NCI-H510A treated with DMSO at 0.1 percent for 48 hours (cell line): ENCODE measurements at regions not wholly inside any gene's neighbourhood (a gene's known extent, or its start where the extent isn't known, plus 50 kb on each side); places are given as distances from the start of the nearest gene placed in this dataset.

ENCODE experiments used
- DNase-seq: peaks from one replicate; lab custom pipeline; 2025; lab: John Stamatoyannopoulos, UW

- DNase-seq, result no peak
These were observed 568.2 kb upstream of the MGMT start for GRCh38 chr10:128898916-128899195.

GRCh38 chr10:128900456-128900855, 566.6 kb upstream of the MGMT start:
- DNase-seq, result no peak

GRCh38 chr10:128901236-128901635, 565.8 kb upstream of the MGMT start:
- DNase-seq, result no peak

- DNase-seq, result no peak
These were observed 564.9 kb upstream of the MGMT start for GRCh38 chr10:128902031-128902710.

- DNase-seq, result no peak
These were observed 559.7 kb upstream of the MGMT start for GRCh38 chr10:128907155-128907941.

GRCh38 chr10:128908099-128908498, 558.9 kb upstream of the MGMT start:
- no peak for DNase-seq

- DNase-seq, result no peak
These were observed 558.5 kb upstream of the MGMT start for GRCh38 chr10:128908499-128908898.

GRCh38 chr10:128912568-128913311, 554.3 kb upstream of the MGMT start:
- DNase-seq, result no peak

- DNase-seq, result no peak
These were observed 552.4 kb upstream of the MGMT start for GRCh38 chr10:128914681-128915080.

- no peak for DNase-seq
These were observed 551.4 kb upstream of the MGMT start for GRCh38 chr10:128915630-128916029.

- DNase-seq, result no peak
These were observed 550.7 kb upstream of the MGMT start for GRCh38 chr10:128916383-128916782.

GRCh38 chr10:128921389-128922022, 545.5 kb upstream of the MGMT start:
- no peak for DNase-seq

- no peak for DNase-seq
These were observed 544.9 kb upstream of the MGMT start for GRCh38 chr10:128922172-128922571.

GRCh38 chr10:128922619-128923196, 544.3 kb upstream of the MGMT start:
- DNase-seq, result no peak

GRCh38 chr10:128924918-128925317, 542.1 kb upstream of the MGMT start:
- DNase-seq, result no peak

GRCh38 chr10:128926711-128927110, 540.3 kb upstream of the MGMT start:
- no peak for DNase-seq

GRCh38 chr10:128927497-128928161, 539.4 kb upstream of the MGMT start:
- DNase-seq, result no peak

GRCh38 chr10:128928231-128928836, 538.7 kb upstream of the MGMT start:
- DNase-seq, result no peak

- DNase-seq, result no peak
These were observed 537.9 kb upstream of the MGMT start for GRCh38 chr10:128929131-128929530.

GRCh38 chr10:128929767-128930166, 537.3 kb upstream of the MGMT start:
- DNase-seq, result no peak

- DNase-seq, result no peak
These were observed 536.5 kb upstream of the MGMT start for GRCh38 chr10:128930515-128930914.
